Body of pancreas (tissue), 4 donors: ENCODE measurements at regions not wholly inside any gene's neighbourhood (a gene's known extent, or its start where the extent isn't known, plus 50 kb on each side); places are given as distances from the start of the nearest gene placed in this dataset.

Experiments used
- ATAC-seq: fragments of 150-250 bp; one replicate; pipeline ENCODE4 v1.9.1; 2016
- DNase-seq, 4 donors: peaks; one replicate each; pipeline ENCODE4 v3.0.0-alpha.2; 2019
- H3K27ac ChIP-seq, 4 donors: fragments of 200-600 bp; sonication (generic); 1 replicate in 3 of 4; 2 replicates in 1 of 4; pipeline versions ENCODE4 v1.5.1 to v1.6.1; 2016 to 2019; ENCODE audit warnings: mild to moderate bottlenecking in 1 of 4, mixed read lengths in 1 of 4, moderate library complexity in 1 of 4
- H3K27me3 ChIP-seq, 2 donors: fragments of 200-600 bp; sonication (generic); one replicate each; pipeline ENCODE4 v1.6.0; 2016; ENCODE audit warnings: mild to moderate bottlenecking in 1 of 2
- H3K36me3 ChIP-seq, 2 donors: fragments of 200-600 bp; sonication (generic); replicated peaks in 1 of 2; 2 replicates each; pipeline ENCODE4 v1.5.1; 2016; ENCODE audit warnings: low read depth in 2 of 2; ENCODE audit not compliant: insufficient read depth in 1 of 2
- H3K4me1 ChIP-seq: fragments of 200-600 bp; sonication (generic); one replicate; pipeline ENCODE4 v1.6.0; 2016
- H3K4me3 ChIP-seq, 2 donors: fragments of 200-600 bp; sonication (generic); 1 replicate in 1 of 2; 2 replicates in 1 of 2; pipeline ENCODE4 v1.5.1; 2016 to 2019
- H3K9me3 ChIP-seq, 3 donors: fragments of 200-600 bp; sonication (generic); 1 replicate in 2 of 3; 2 replicates in 1 of 3; pipeline ENCODE4 v1.5.1; 2016
- CTCF ChIP-seq, 7 experiments: fragments of 450-650 bp in 4 of 7; fragments of 200-600 bp in 3 of 7; sonication (generic) in 3 of 7; IDR thresholded peaks; one replicate each; pipeline ENCODE4 v1.5.1; 2016 to 2019; ENCODE audit warnings: antibody characterized with exemption in 7 of 7
- POLR2A ChIP-seq, 3 donors: fragments of 450-650 bp; IDR thresholded peaks; one replicate each; pipeline ENCODE4 v1.6.1; 2016; ENCODE audit warnings: antibody characterized with exemption in 3 of 3, mild to moderate bottlenecking in 2 of 3
- WGBS, 2 donors: methylation state at CpG; one replicate each; pipeline ENCODE4 v1.1.5; 2017; 5-methylcytosine and 5-hydroxymethylcytosine counted together
- intact Hi-C: fragments of 100-400 bp; cut with DNase I; formaldehyde crosslinking; loops from one replicate; pipeline ENCODE4 v1.15.1; 2023

- intact Hi-C loops, result no loop called here
- Histone ChIP-seq H3K4me1 (no peaks in the 10 kb centered on the region), H3K9me3 (no peaks in the 10 kb centered on the region), H3K27me3 (no peaks in the 10 kb centered on the region), H3K36me3 (no peaks in the 10 kb centered on the region), H3K4me3 (no peak overlapping the region), H3K27ac (no peak overlapping the region)
- ATAC-seq (no peak), DNase-seq (no peak)
- TF ChIP-seq POLR2A (IDR thresholded peaks at IDR 0.05) (no peak), CTCF (IDR thresholded peaks at IDR 0.05) (no peak)
- 54 to 83% methylated on average over 10 to 16 of the region's 17 CpGs for WGBS, 2 donors
Observed at GRCh38 chr16:89043636-89044417, 49.8 kb upstream of the ACSF3 start.
